ENCODE measurements at regions not wholly inside any gene's neighbourhood (a gene's known extent, or its start where the extent isn't known, plus 50 kb on each side); places are given as distances from the start of the nearest gene placed in this dataset.

DNA sequence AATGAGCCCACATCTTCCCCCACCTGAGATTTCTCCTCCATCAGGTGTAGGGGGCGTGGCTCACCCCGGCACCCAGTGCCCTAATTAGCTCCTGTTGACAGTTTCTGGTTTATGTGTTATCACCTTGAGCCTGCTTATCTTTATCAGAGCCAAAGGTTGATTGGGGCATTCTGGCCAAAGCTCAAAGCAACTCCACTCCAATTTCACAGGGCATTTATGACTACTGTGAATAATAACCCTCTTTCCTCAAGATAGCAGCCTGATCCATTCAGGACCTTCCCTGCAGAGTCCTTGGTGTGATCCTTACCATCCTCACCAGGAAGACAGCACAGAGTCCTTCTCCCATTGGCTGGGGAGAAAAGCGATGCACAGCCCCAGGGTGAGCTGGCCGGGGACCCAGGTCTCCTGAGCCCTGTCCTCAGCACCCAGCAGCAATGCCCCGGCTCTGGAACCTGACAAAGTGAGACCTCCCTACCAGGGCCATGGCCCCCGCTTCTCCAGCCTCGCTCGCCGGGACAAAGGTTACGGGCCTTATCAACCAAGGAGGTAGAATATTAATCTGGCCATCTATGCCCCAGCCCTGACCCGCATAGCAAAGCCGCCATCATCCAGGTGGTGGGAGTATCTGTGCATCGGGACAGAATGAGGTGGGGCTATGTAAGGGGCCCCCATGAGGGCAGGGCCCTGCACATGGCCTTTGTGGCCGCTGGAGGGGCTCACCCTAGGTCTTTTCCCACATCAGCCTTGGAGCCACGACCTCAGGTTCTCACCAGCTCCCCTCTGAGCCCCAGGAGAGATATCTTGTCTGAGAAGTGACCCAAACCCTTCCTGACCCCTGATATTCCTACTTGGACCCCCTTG is 64.5 kb downstream of the ZFP36L2 start:
- TF ChIP-seq CTCF (IDR thresholded peaks at IDR 0.05; ENCODE audit: extremely low read depth in 1 of 2, insufficient read depth in 1 of 2, low read depth in 1 of 2, low read length in 2 of 2) = no peak
- no peak for TF ChIP-seq EZH2 (IDR thresholded peaks at IDR 0.05; ENCODE audit: borderline replicate concordance, low read depth, low read length, severe bottlenecking)
- TF ChIP-seq MAX (IDR thresholded peaks at IDR 0.05; ENCODE audit: insufficient read depth, insufficient read length) = no peak

Data from endothelial cell of umbilical vein (primary cell).